Nucleus accumbens (tissue), 56 donors: ENCODE measurements at regions not wholly inside any gene's neighbourhood (a gene's known extent, or its start where the extent isn't known, plus 50 kb on each side); places are given as distances from the start of the nearest gene placed in this dataset.

Source experiments
- DNase-seq, 56 donors: peaks; one replicate each; lab custom pipeline; 2025; lab: John Stamatoyannopoulos, UW

- DNase-seq, result no peak
These were observed 55.2 kb upstream of the IL12B start for GRCh38 chr5:159385536-159385935.

- DNase-seq, result no peak
These were observed 55.9 kb upstream of the IL12B start for GRCh38 chr5:159386028-159386711.

GRCh38 chr5:159392871-159393270, 62.6 kb upstream of the IL12B start:
- no peak for DNase-seq

- DNase-seq, result no peak
These were observed 63.6 kb upstream of the IL12B start for GRCh38 chr5:159393854-159394274.

GRCh38 chr5:159395202-159395601, 64.9 kb upstream of the IL12B start:
- DNase-seq, result no peak

GRCh38 chr5:159398936-159399335, 68.6 kb upstream of the IL12B start:
- DNase-seq, result no peak

- DNase-seq, result no peak
These were observed 70.2 kb upstream of the IL12B start for GRCh38 chr5:159400476-159400875.

- no peak for DNase-seq
These were observed 72.0 kb upstream of the IL12B start for GRCh38 chr5:159402311-159402710.

GRCh38 chr5:159402856-159403255, 72.6 kb upstream of the IL12B start:
- no peak for DNase-seq

GRCh38 chr5:159403906-159404681, 73.8 kb upstream of the IL12B start:
- no peak for DNase-seq

- DNase-seq, result no peak
These were observed 75.3 kb upstream of the IL12B start for GRCh38 chr5:159405611-159406031.

GRCh38 chr5:159406571-159406970, 76.3 kb upstream of the IL12B start:
- no peak for DNase-seq

GRCh38 chr5:159409801-159410200, 79.5 kb upstream of the IL12B start:
- no peak for DNase-seq

GRCh38 chr5:159410480-159410879, 80.2 kb upstream of the IL12B start:
- no peak for DNase-seq

- no peak for DNase-seq
These were observed 80.8 kb upstream of the IL12B start for GRCh38 chr5:159411115-159411514.

GRCh38 chr5:159412284-159413046, 82.2 kb upstream of the IL12B start:
- no peak for DNase-seq

GRCh38 chr5:159414021-159414420, 83.7 kb upstream of the IL12B start:
- DNase-seq, result no peak

- DNase-seq, result peak in 4 of 56 donors; percentile 1 to 29 (median 16)
These were observed 85.1 kb upstream of the IL12B start for GRCh38 chr5:159415301-159415937.

GRCh38 chr5:159416438-159416837, 86.2 kb upstream of the IL12B start:
- DNase-seq, result no peak

GRCh38 chr5:159417170-159417569, 86.9 kb upstream of the IL12B start:
- no peak for DNase-seq

- no peak for DNase-seq
These were observed 89.3 kb upstream of the IL12B start for GRCh38 chr5:159419576-159419975.
